Subcutaneous abdominal adipose tissue (tissue), 5 donors: ENCODE measurements at regions not wholly inside any gene's neighbourhood (a gene's known extent, or its start where the extent isn't known, plus 50 kb on each side); places are given as distances from the start of the nearest gene placed in this dataset.

Experiments
- H3K27ac ChIP-seq: one replicate; pipeline ENCODE4 v1.7.0; 2013; ENCODE audit warnings: low read depth, mild to moderate bottlenecking, inconsistent platforms, low read length, moderate library complexity
- H3K27me3 ChIP-seq, 5 donors: one replicate each; pipeline ENCODE4 v1.7.0; 2013; ENCODE audit warnings: low read length in 5 of 5, inconsistent platforms in 1 of 5; ENCODE audit not compliant: control insufficient read depth in 5 of 5, insufficient read depth in 4 of 5
- H3K36me3 ChIP-seq, 5 donors: one replicate each; pipeline ENCODE4 v1.7.0; 2013; ENCODE audit warnings: low read length in 5 of 5; ENCODE audit not compliant: control insufficient read depth in 5 of 5, insufficient read depth in 5 of 5
- H3K4me1 ChIP-seq, 5 donors: one replicate each; pipeline ENCODE4 v1.7.0; 2013; ENCODE audit warnings: low read length in 5 of 5, mild to moderate bottlenecking in 3 of 5, moderate library complexity in 1 of 5; ENCODE audit not compliant: control insufficient read depth in 5 of 5, insufficient read depth in 5 of 5
- H3K4me3 ChIP-seq, 5 donors: one replicate each; pipeline ENCODE4 v1.7.0; 2013; ENCODE audit warnings: low read length in 5 of 5, low read depth in 1 of 5
- H3K9ac ChIP-seq, 5 donors: one replicate each; pipeline ENCODE4 v1.7.0; 2013; ENCODE audit warnings: low read length in 5 of 5, mild to moderate bottlenecking in 4 of 5, moderate library complexity in 3 of 5
- H3K9me3 ChIP-seq, 5 donors: one replicate each; pipeline ENCODE4 v1.7.0; 2013; ENCODE audit warnings: low read length in 5 of 5; ENCODE audit not compliant: control insufficient read depth in 5 of 5
- donor health status: healthy.
- donor health status: healthy.
- donor health status: healthy.
- donor health status: healthy.
- donor health status: healthy.

- Histone ChIP-seq H3K4me3 (no peak overlapping the region), H3K27me3 (no peaks in the 10 kb centered on the region), H3K27ac (no peak overlapping the region), H3K36me3 (no peaks in the 10 kb centered on the region), H3K4me1 (no peaks in the 10 kb centered on the region), H3K9ac (no peak overlapping the region), H3K9me3 (no peaks in the 10 kb centered on the region)
These were observed 1211.0 kb upstream of the CDH6 start for GRCh38 chr5:29982457-29982856.

- Histone ChIP-seq H3K9ac (no peak overlapping the region), H3K9me3 (peaks cover 0 to 7% (median 0%) of the 10 kb centered on the region in 5 donors), H3K27ac (no peak overlapping the region), H3K4me3 (no peak overlapping the region), H3K4me1 (no peaks in the 10 kb centered on the region), H3K36me3 (no peaks in the 10 kb centered on the region), H3K27me3 (no peaks in the 10 kb centered on the region)
These were observed 1220.9 kb upstream of the CDH6 start for GRCh38 chr5:29972597-29972996.

GRCh38 chr5:29963956-29964355 is 1229.5 kb upstream of the CDH6 start:
- no peak overlapping the region for H3K4me3 ChIP-seq
- no peak overlapping the region for H3K27ac ChIP-seq
- H3K36me3 ChIP-seq: no peaks in the 10 kb centered on the region
- H3K4me1 ChIP-seq: no peaks in the 10 kb centered on the region
- no peak overlapping the region for H3K9ac ChIP-seq
- H3K9me3 ChIP-seq: peaks cover 0 to 5% (median 2%) of the 10 kb centered on the region in 5 donors
- no peaks in the 10 kb centered on the region for H3K27me3 ChIP-seq

- Histone ChIP-seq H3K9ac (no peak overlapping the region), H3K27me3 (no peaks in the 10 kb centered on the region), H3K27ac (no peak overlapping the region), H3K9me3 (peaks cover 0 to 5% (median 2%) of the 10 kb centered on the region in 5 donors), H3K4me1 (no peaks in the 10 kb centered on the region), H3K36me3 (no peaks in the 10 kb centered on the region), H3K4me3 (no peak overlapping the region)
These were observed 1233.2 kb upstream of the CDH6 start for GRCh38 chr5:29960323-29960722.

- Histone ChIP-seq H3K36me3 (no peaks in the 10 kb centered on the region), H3K4me1 (no peaks in the 10 kb centered on the region), H3K27ac (no peak overlapping the region), H3K9me3 (peaks cover 0 to 2% (median 0%) of the 10 kb centered on the region in 5 donors), H3K9ac (no peak overlapping the region), H3K4me3 (no peak overlapping the region), H3K27me3 (no peaks in the 10 kb centered on the region)
These were observed 1242.9 kb upstream of the CDH6 start for GRCh38 chr5:29950416-29951145.

GRCh38 chr5:29949301-29949872 is 1244.1 kb upstream of the CDH6 start:
- Histone ChIP-seq H3K36me3 (no peaks in the 10 kb centered on the region), H3K27ac (no peak overlapping the region), H3K9me3 (peaks cover 0 to 2% (median 0%) of the 10 kb centered on the region in 5 donors), H3K9ac (no peak overlapping the region), H3K4me3 (no peak overlapping the region), H3K4me1 (no peaks in the 10 kb centered on the region), H3K27me3 (no peaks in the 10 kb centered on the region)

- no peak overlapping the region for H3K4me3 ChIP-seq
- H3K9ac ChIP-seq: no peak overlapping the region
These were observed 1249.2 kb upstream of the CDH6 start for GRCh38 chr5:29944327-29944726.

GRCh38 chr5:29942089-29942488 is 1251.4 kb upstream of the CDH6 start:
- H3K27ac ChIP-seq: no peak overlapping the region
- no peaks in the 10 kb centered on the region for H3K9me3 ChIP-seq
- H3K4me1 ChIP-seq: no peaks in the 10 kb centered on the region
- no peaks in the 10 kb centered on the region for H3K36me3 ChIP-seq
- no peak overlapping the region for H3K4me3 ChIP-seq
- no peaks in the 10 kb centered on the region for H3K27me3 ChIP-seq
- H3K9ac ChIP-seq: no peak overlapping the region

More at GRCh38 chr5:29944327-29944726, 1249.2 kb upstream of the CDH6 start:
- H3K27ac ChIP-seq: no peak overlapping the region
- H3K4me1 ChIP-seq: no peaks in the 10 kb centered on the region
- H3K27me3 ChIP-seq: no peaks in the 10 kb centered on the region
- H3K36me3 ChIP-seq: no peaks in the 10 kb centered on the region
- H3K9me3 ChIP-seq: no peaks in the 10 kb centered on the region

GRCh38 chr5:29939988-29940387 is 1253.5 kb upstream of the CDH6 start:
- Histone ChIP-seq H3K36me3 (no peaks in the 10 kb centered on the region), H3K27me3 (no peaks in the 10 kb centered on the region), H3K9me3 (no peaks in the 10 kb centered on the region), H3K9ac (no peak overlapping the region), H3K4me3 (no peak overlapping the region), H3K27ac (no peak overlapping the region), H3K4me1 (no peaks in the 10 kb centered on the region)

- Histone ChIP-seq H3K4me1 (no peaks in the 10 kb centered on the region), H3K4me3 (no peak overlapping the region), H3K9ac (no peak overlapping the region), H3K36me3 (no peaks in the 10 kb centered on the region), H3K27ac (no peak overlapping the region), H3K27me3 (no peaks in the 10 kb centered on the region), H3K9me3 (no peaks in the 10 kb centered on the region)
These were observed 1258.1 kb upstream of the CDH6 start for GRCh38 chr5:29935371-29935770.
